Stimulated activated CD4-positive, alpha-beta T cell treated with anti-CD3 and anti-CD28 coated beads, Interleukin-2, amount 100 ng/mL, for 24 hours (primary cell): ENCODE measurements at regions not wholly inside any gene's neighbourhood (a gene's known extent, or its start where the extent isn't known, plus 50 kb on each side); places are given as distances from the start of the nearest gene placed in this dataset.

ENCODE experiments used
- DNase-seq, 2 donors: peaks; one replicate each; pipeline ENCODE4 v3.0.0-alpha.2; 2020

GRCh38 chr13:79267560-79267959 is 138.5 kb downstream of the RBM26 start:
- no peak for DNase-seq

DNA sequence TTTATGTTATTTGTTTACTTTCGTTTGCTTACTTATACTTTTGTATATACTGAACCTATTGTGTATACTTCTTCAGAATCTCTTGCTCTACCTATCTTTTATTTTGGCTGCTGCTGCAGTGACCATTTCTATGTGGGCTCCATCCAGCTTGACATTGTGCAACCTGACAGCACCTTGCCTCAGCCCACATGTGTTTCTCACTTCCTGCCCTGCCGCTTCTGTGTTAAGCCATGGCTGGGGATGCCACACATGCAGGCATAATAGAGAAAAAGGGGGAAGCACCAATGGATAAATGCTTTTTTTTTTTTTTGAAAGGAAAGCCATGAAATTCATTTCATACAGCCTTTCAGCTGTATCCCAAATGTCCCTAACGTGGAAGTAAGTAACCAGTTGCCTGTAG is 147.6 kb downstream of the RBM26 start:
- no peak for DNase-seq

DNA sequence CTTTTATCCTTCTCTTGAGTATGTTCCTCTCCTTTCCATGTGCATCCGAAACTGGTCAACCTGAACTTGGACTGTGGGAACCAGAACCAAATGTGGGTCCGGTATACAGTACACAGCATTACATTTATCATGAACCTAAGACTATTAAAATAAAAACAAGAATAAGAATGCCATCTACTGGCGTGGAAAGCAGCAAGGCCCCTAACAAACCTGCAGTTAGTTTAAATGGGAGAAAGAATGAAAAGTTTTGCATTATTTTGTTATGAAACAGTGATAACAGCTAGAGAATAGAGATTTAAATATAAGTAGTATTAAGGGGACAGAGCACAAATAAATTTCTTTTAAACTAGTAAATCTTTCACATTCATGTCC is 159.5 kb downstream of the RBM26 start:
- no peak for DNase-seq

DNA sequence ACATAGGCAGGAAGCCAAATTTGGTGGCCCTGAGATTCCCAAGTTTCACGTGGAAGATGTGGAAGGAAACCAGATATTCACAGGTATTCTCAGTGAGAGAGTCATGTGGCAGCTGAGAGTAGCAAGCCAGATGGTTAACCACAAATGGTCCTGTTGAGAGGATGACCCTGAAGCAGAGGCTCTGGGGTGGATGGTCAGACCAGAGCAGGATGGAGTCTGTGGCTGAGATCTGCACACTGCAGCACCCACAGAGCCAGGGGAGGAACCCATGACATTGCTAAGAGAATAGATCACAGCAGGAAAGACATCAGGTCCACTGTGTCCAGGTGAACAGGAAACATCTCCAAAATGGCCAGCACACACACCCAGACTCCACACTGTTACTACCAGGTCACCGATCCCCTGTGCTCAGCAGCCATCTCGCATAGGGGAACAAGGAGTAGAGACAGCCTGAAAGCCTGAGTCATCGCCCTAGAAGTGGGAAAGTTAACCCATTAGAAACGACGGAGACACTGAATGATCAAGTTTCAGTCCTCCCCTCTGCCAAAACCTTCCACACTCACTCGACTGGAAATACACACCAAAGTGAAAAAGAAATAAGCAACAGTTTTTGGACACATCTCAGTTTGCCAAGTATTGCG is 160.0 kb downstream of the RBM26 start:
- DNase-seq: no peak

- DNase-seq: no peak
Observed at GRCh38 chr13:79241697-79242096, 164.4 kb downstream of the RBM26 start.

DNA sequence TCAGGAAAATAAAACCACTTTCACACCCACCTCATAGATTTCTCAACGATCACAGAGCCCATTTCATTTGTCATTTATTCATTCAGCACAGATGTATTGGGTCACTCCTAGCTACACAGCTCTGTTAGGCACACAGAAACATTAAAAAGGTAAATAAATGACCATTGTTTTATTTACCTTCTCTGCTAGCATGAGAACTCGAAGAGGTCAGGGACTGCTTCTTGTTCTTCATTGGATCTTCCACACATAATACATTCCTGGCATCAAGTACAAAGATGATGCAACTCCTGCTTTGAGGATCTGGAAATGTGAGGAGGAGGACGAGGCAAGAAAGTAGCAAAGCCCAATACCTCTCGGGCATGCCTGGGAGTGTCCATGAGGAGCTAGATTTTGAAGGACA is 168.1 kb downstream of the RBM26 start:
- no peak for DNase-seq

- DNase-seq: no peak
Observed at GRCh38 chr13:79231887-79232286, 174.2 kb downstream of the RBM26 start.

DNA sequence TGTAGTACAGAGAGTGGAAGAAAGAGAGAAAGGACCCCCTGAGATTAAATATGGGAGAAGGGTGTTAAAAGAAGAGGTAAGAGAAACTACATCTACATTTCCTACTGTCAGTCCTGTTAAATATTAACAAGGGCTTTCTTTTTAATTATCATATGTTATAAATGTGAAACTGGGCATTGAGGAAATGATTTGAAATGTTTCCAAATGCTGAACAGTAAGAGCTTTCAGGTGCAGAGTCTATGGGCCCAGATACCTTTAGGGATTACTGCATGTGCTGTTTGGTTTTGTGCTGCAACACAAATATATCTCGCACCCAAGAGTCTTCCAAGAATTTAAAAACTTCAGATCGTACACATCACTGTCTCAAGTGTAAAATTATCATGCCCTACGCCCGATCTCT is 176.3 kb downstream of the RBM26 start:
- DNase-seq: no peak

- DNase-seq: no peak
Observed at GRCh38 chr13:79228972-79229371, 177.1 kb downstream of the RBM26 start.

DNA sequence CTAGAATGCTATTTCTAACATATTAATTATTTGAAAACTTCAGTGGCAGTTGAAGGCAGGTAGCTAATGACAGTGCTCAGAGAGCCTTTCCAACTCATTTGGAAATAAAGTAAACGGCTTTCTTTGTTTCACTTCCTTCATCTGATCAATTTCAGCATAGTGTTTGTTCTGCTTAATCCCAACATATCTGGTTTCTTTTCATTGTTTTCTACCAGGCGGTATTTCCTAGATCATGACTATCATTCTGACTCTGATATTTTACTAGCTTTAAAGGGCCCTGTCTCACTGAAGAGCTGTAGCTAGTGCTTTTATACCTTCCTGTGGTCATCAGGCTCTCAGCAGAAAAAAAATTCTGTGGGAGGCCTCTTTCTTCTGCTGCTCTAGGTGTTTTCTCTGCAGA is 178.6 kb downstream of the RBM26 start:
- no peak for DNase-seq

DNA sequence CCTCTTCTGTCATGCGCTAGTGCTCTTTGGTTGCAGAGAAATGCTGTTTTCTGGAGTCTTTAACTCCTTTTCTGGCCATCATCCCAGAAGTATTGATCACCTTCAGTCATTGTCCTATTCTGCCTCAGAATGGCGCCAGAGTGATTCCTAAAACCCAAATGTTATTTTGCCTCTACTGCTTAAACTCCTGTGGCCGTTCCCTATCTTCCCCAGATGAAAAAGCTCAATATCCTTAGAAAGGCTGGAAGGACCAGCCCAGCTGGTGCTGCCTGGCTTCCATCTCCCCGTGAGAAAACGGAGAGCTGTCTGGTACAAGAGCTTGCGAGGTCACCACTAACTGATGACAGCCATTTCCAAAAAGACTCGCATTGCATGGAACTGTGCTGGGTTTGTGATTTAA is 179.1 kb downstream of the RBM26 start:
- no peak for DNase-seq

DNA sequence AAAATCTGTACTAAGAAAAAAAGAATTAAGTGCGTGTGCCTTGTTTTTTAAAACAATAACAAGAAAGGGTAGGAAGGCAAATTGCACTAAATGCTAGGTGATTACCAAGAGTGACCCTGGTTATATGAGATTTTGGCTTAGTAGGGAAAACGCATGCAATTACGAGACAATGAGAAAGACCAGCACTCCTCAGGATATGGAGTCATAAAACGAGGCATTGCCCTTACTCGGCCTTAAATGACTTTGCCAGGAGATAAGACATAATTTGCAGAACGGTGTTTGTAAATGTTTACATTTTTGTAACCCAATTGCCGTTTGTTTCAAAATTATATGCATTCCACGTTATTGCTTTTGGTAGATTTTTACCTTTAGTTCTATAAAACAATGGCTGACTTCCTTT is 179.8 kb downstream of the RBM26 start:
- no peak for DNase-seq

DNA sequence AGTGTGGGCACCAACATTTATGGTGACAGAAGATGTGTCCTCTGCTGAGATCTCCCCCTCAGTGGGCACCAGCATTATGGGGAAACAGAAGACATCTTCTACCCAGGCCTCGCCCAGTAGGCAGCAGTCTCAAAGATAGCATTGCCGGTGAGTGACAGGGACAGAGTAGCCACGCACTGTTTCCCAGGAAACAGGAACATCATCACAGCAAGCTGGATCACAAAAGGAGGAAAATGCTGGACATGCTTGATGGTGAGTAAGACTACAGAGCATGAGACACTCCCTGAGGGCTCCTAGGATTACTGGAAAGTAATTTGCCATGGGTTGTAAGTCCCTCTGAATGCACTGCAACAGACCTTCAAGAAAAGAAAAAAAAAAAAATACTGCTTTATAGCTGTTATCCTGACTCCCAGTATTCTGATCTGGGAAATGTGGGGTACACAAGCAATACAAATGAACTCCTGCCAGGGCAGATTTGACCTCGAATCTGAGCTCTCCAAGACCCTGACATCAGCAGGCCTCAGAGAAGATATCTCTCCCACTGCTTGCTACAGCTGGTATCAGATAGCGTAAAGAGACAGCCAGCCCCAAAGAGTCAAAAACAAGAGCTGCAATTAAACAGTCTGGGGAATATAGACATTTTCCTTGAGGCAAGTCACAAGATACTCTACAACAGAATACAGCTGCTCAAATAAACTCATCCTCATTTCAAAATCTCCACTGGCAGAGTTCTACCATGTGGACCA is 180.4 kb downstream of the RBM26 start:
- no peak for DNase-seq

DNA sequence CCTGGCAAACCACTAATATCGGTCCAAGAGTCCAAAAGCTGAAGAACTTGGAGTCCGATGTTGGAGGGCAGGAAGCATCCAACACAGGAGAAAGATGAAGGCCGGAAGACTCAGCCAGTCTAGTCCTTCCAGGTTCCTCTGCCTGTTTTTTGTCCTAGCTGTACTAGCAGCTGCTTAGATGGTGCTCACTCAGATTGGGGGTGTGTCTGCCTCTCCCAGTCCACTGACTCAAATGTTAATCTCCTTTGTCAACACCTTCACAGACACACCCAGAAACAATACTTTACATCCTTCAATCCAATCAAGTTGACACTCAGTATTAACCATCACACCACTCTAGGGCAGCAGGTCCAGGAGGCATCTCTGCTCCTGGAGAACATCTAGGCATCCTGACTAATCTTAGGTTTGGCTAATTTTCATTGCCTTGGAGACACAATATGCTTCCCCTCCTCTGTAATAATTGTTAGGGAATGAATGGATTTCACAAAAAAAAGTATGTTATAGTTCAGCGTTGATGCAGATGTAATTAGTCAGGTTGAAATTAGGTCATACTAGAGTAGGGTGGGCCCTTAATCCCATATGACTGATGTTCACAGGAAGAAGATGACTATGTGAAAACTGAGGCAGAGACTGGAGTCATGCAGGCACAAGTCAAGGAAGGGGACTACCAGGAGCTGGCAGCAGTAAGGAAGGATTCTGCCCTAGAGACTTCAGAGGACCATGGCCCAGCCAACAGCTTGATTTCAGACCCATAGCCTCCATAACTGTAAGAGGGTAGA is 183.4 kb downstream of the RBM26 start:
- no peak for DNase-seq

DNA sequence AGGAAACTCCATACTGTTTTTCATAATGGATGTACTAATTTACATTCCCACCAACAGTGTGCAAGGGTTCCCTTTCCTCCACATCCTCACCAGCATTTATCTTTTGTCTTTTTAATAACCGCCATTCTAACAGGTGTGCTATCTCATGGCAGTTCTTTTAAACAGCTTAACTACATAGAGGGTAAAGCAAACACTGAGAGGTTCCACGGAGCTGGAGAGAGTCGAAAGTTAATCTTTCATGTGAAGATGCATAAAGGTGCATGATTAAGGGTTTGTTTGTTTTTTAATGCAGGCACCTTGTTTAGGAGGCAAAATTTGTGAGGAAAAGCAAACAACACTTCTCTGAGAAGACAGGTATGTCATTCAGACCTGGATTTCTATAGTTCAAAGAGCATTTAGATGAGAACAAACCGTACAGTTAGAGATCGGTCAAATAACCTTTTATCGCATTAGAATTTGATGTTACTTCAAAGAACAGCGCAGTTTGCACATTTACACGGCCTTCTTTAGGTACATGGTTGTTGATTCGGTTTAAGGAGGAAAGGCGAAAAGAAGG is 193.9 kb downstream of the RBM26 start:
- DNase-seq: no peak

- no peak for DNase-seq
Observed at GRCh38 chr13:79211377-79211776, 194.7 kb downstream of the RBM26 start.

- DNase-seq: no peak
Observed at GRCh38 chr13:79197933-79198332, 208.1 kb downstream of the RBM26 start.

DNA sequence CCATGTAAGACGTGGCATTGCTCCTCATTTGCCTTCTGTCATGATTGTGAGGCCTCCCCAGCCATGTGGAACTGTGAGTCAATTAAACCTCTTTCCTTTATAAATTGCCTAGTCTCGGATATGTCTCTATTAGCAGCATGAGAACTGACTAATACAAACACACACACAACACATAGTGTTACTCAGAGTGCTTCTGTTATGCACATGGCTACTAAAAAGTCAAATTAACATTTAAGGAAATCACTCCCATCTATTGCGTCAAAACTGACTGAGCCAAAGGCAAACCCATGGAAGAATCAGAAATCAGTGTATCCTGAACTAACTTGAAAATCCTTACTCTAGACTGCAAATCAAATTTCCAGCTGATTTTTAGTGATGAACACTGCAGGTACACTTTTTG is 209.2 kb downstream of the RBM26 start:
- no peak for DNase-seq

DNA sequence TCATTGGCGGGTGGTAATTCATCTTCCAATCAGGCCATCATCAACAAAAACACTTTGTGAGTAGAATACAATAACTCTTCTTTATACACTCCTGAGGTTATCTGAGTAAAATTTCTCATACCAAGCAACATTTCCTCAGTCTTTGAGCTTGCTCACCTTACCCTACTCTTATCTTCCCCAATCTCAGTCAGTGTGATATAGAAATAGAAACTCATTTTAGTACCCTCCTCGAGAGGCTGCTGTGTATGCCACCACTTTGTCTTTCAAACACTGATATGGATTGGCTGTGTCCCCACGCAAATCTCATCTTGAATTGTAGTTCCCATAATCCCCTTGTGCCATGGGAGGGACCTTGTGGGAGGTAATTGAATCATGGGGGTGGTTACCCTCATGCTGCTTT is 209.7 kb downstream of the RBM26 start:
- DNase-seq: peak in 1 of 2 donors; percentile 4

DNA sequence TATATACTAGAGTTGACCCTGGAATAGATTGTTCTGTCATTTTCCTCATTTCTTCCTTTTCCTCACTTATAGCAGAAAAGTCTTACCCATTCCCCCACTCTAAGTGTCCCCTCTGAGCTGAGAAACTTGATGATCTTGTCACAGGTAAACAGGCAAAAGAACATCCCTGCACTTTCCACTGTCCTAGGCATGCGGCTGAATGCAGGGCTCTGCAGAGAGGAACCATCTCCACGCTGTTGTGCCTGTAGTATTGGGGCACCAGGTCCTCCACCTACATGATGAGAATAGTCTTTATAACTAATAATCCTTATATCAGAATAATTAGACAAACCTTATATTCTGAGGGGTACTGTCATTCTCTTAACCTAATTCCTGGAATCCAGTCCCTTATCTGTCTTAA is 211.3 kb downstream of the RBM26 start:
- no peak for DNase-seq

GRCh38 chr13:79194272-79194671 is 211.8 kb downstream of the RBM26 start:
- DNase-seq: peak; percentile 26 to 37

GRCh38 chr13:79191501-79191900 is 214.6 kb downstream of the RBM26 start:
- no peak for DNase-seq

GRCh38 chr13:79190932-79191331 is 215.1 kb downstream of the RBM26 start:
- DNase-seq: no peak
